Stimulated activated CD8-positive, alpha-beta memory T cell treated with anti-CD3 and anti-CD28 coated beads, Interleukin-12 subunit alpha, Interleukin-12 subunit beta, amount 100 ng/mL, for 1 hour (primary cell): ENCODE measurements at regions not wholly inside any gene's neighbourhood (a gene's known extent, or its start where the extent isn't known, plus 50 kb on each side); places are given as distances from the start of the nearest gene placed in this dataset.
"Not testable (repeated sequence)": the region's sequence is repeated elsewhere in the genome, so short reads cannot be mapped to it uniquely, and the experiment has no call there.

Experiments
- DNase-seq: peaks from one replicate; pipeline ENCODE4 v3.0.0-alpha.2; 2020; ENCODE audit warnings: low read depth

- DNase-seq = no peak
Measured at GRCh38 chr3:21238661-21239060, 512.3 kb downstream of the ZNF385D start.

- no peak for DNase-seq
Measured at GRCh38 chr3:21237638-21238037, 513.4 kb downstream of the ZNF385D start.

- DNase-seq = no peak
Measured at GRCh38 chr3:21235491-21235890, 515.5 kb downstream of the ZNF385D start.

- no peak for DNase-seq
Measured at GRCh38 chr3:21234933-21235332, 516.1 kb downstream of the ZNF385D start.

GRCh38 chr3:21229426-21230135 is 521.4 kb downstream of the ZNF385D start:
- no peak for DNase-seq

- DNase-seq = no peak
Measured at GRCh38 chr3:21226086-21226485, 524.9 kb downstream of the ZNF385D start.

- no peak for DNase-seq
Measured at GRCh38 chr3:21220944-21221343, 530.1 kb downstream of the ZNF385D start.

- DNase-seq = no peak
Measured at GRCh38 chr3:21216598-21216997, 534.4 kb downstream of the ZNF385D start.

- not testable (repeated sequence) for DNase-seq
Measured at GRCh38 chr3:21204122-21204521, 546.9 kb downstream of the ZNF385D start.

- no peak for DNase-seq
Measured at GRCh38 chr3:21195203-21195602, 555.8 kb downstream of the ZNF385D start.

- DNase-seq = not testable (repeated sequence)
Measured at GRCh38 chr3:21194036-21194435, 557.0 kb downstream of the ZNF385D start.

GRCh38 chr3:21188459-21188858 is 562.6 kb downstream of the ZNF385D start:
- no peak for DNase-seq

GRCh38 chr3:21185816-21186314 is 565.1 kb downstream of the ZNF385D start:
- DNase-seq = no peak

GRCh38 chr3:21174461-21174860 is 576.5 kb downstream of the ZNF385D start:
- DNase-seq = no peak

- DNase-seq = no peak
Measured at GRCh38 chr3:21170964-21171363, 580.0 kb downstream of the ZNF385D start.

- DNase-seq = no peak
Measured at GRCh38 chr3:21169948-21170347, 581.1 kb downstream of the ZNF385D start.

GRCh38 chr3:21168471-21168870 is 582.5 kb downstream of the ZNF385D start:
- DNase-seq = no peak

- DNase-seq = no peak
Measured at GRCh38 chr3:21163956-21164355, 587.1 kb downstream of the ZNF385D start.

GRCh38 chr3:21159543-21159906 is 591.5 kb downstream of the ZNF385D start:
- DNase-seq = no peak

- no peak for DNase-seq
Measured at GRCh38 chr3:21158861-21159542, 592.0 kb downstream of the ZNF385D start.

- no peak for DNase-seq
Measured at GRCh38 chr3:21154911-21155310, 596.1 kb downstream of the ZNF385D start.

GRCh38 chr3:21152555-21152954 is 598.5 kb downstream of the ZNF385D start:
- no peak for DNase-seq

GRCh38 chr3:21142949-21143348 is 608.1 kb downstream of the ZNF385D start:
- DNase-seq = no peak

GRCh38 chr3:21142031-21142430 is 609.0 kb downstream of the ZNF385D start:
- DNase-seq = no peak
